NCI-H345 treated with DMSO at 0.1 percent for 48 hours (cell line): ENCODE measurements at regions not wholly inside any gene's neighbourhood (a gene's known extent, or its start where the extent isn't known, plus 50 kb on each side); places are given as distances from the start of the nearest gene placed in this dataset.
"Not testable (repeated sequence)": the region's sequence is repeated elsewhere in the genome, so short reads cannot be mapped to it uniquely, and the experiment has no call there.

ENCODE experiments used
- DNase-seq: peaks from one replicate; lab custom pipeline; 2025; ENCODE audit not compliant: unreplicated experiment; lab: John Stamatoyannopoulos, UW

DNA sequence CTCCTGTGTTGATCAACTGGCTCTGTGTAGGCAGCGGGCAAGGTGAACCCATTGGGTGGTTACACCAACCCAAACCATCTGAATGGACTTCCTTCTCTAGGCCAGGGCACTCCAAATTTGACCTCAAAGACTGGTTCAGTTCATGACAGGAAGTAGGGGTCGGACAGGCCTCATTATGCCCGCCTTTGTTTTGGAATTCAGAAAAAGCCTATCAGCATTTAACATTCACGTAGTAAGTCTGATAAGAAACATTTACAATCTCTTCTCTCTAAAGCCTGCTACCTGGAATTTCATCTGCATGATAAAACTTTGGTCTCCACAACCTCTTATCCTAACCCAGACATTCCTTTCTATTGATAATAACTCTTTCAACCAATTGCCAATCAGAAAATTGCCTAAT, 97.1 kb upstream of the ETV3 start:
- no peak for DNase-seq

DNA sequence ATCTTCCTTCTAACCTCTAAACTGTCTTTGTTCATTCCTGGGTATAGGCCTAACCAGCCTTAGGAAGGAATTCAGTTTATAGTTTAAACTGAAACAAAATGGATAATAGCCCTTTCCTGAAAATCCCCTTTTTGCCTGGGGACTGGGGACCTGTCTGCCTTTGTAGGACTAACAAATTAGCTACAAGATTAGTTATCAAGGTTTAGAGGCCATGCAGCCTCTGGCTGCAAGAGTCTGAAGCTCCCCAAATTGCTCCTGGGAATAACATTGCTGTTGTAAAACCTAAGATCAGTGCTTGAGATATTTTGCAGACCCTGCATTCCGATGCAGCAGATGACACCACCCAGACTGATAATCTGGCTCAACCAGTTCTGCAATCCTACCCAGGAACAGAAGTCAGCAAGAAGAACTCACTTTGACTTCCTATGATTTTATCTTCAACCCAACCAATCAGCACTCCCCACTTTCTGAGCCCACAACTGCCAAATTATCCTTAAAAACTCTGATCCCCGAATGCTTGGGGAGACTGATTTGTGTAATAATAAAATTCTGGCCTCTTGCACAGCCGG, 96.6 kb upstream of the ETV3 start:
- no peak for DNase-seq

DNA sequence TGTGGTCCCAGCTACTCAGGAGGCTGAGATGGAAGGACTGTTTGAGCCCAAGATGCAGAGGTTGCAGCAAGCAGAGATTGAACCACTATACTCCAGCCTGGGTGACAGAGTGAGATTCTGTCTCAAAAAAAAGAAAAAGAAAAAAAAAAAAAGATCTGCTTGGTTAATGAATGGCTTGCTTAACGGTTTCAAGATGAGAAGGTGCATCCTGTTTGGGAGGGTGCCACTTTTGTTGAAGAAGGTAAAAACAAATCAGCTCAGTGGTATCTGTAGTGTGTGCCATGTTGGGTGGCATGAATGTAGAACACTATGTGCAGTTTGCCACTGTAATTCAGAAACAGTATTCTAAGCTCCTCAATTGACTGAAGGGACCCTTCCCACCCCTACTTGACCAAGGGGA, 94.9 kb upstream of the ETV3 start:
- no peak for DNase-seq

DNA sequence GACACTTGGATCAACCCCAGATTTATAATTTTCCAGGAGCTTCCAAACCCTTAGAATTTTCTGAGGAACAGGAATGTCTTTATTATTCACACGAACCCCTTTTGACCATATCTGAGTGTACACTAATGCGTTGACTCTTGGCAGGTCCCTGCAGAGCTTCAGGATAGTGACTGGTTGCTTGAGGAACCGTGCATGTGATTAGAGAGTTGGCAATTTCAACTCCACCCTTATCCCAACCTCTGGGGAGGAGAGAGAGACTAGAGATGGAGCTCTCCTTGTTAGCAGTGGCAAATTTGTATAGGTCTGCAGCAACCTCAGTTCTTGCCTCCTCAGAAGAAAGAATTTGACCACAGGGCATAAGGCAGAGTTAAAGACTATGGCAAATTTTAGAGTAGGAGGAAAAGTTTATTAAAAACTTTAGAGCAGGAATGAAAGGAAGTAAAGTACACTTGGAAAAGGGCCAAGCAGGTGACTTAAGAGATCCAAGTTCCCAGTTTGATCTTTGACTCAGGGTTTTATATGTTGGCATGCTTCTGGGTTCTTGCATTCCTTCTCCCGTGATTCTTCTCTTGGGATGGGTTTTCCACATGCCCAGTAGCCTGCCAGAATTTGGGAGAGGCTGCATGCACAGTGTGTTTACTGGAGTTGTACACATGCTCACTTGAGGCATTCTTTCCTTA, 93.8 kb upstream of the ETV3 start:
- DNase-seq = no peak

DNA sequence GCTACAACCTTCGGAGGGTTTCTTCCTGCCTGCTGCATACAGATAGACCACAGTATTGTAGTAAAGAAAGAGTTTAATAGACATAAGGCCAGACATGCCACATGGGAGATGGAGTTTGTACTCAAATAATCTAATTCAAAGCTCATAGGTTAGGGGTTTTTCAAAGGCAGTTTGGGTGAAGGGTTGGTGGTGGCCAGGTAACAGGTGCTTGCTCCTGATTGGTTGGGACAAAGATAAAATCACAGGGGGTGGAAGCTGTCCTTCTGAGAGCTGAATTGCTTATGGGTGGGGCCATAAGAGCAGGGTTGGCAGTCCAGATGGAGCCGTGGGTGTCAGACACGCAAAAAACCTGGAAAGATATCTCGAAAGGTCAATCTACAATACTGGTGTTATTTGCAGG, 92.3 kb upstream of the ETV3 start:
- DNase-seq = no peak

DNA sequence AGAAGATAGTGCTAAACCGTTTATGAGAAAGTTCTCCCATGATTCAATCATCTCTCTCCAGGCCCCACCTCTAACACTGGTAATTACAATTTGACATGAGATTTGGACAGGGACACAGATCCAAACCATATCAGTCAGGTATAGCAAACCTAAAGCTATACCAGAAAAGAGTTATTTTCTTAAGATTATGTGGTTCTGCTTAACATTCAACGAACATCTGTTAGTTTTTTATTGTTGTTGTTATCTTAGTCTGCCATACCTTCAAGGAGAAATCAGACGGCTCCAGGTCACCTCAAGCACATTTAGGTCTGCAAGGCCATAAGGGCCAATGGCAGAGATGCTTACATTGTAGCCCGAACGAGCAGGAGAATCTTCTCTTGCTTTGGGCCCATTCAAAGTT, 89.5 kb upstream of the ETV3 start:
- DNase-seq = no peak

DNA sequence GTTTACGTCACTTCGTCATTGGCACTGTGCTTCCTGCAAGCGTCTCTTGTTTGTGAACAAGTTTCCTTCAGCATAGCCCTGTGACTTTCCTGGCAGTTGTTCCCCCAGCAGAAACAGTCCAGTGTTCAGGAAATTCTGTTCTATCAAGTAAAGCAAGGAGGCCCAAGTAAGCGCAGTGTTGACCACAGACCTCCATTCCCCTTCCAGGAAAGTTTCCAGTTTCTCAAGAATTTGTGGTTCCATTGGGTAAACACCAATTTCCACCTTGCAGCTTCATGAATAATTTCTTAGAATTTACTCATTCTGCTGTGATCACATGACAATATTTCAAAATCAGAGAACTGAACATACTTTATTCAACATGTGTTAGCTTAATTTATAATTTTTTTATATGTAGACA, 88.5 kb upstream of the ETV3 start:
- DNase-seq = no peak

DNA sequence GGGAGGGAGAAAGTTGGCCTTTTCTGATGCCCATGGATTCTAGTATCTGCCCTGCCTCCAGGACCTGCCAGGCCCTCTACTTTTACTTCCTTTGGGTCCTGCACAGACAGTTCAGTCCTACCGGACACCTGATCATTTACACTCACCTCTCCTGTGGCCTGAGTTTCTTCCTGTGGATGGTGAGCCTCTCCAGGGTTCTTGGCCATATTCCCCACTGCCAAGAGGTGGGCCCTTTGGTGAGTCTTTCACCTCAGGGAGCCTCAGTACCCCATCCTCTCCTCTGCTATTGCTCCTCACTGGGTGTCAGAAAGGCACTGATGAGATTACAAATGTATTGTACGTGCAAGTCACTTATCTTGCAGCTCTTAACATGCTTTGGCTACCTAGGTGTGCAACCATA, 81.4 kb upstream of the ETV3 start:
- no peak for DNase-seq

DNA sequence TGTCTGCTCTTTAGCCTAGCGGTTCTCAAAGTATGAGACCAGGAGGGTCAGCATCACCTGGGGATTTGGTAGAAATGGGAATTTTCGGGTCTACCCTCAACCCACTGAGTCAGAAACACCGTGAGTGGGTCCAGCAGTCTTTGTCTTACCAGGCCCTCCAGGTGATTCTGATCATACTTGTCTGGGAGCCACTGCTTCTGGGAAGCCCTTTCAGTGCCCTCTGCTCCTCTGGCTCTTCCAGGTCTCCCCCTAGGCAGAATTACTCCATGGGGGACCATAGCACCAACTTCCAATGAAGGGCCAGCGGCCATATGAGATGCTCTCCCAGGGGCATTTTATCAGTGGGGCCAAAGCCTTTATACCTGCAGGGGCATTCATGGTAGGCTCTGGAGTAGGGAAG, 81.0 kb upstream of the ETV3 start:
- DNase-seq = no peak

DNA sequence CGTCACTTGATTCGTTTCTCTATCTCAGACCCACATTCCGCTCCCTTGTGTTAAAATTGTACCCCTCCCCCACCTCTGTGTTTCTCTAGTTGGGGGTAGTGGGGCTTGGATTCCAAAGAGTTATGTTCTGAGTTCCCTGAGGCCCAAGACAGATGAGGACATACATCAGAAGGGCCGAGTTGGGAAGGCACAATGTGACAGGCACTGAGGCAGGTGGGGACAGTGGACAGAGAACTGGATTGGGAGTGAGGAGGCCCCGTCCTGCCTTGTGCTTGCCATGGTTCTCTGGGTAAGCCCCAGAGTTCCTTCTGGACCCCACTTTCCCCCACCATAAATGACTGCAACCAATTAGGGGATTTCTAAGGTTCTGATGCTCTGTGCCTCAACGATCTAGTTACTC, 80.5 kb upstream of the ETV3 start:
- DNase-seq = no peak

DNA sequence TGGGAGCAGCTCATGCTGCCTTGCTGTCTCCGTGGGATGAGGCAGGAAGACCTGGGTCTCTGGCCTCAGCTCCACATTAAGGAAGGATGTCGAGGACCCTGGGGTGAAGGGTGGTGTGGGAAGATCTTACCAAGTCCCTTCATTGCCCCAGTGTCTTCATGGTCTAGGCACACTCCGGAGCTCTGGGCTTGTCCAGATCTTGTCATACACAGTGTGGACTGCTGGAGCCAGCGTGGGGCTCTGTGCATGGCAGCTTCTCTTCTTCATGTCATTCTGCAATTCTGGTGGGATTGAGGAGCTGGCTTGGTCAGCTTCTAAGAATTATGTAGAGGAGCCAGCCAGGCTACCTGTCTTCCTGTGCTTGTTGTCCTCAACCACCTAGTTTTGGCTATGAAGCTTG, 79.3 kb upstream of the ETV3 start:
- no peak for DNase-seq

DNA sequence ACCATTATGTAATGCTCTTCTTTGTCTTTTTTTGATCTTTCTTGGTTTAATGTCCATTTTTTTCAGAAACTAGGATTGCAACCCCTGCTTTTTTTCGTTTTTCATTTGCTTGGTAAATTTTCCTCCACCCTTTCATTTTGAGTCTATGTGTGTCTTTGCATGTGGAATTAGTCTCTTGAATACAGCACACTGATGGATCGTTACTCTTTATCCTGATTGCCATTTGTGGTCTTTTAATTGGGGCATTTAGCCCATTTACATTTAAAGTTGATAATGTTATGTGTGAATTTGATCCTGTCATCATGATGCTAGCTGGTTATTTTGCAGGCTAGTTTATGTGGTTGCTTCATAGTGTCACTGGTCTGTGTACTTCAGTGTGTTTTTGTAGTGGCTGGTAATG, 75.6 kb upstream of the ETV3 start:
- no peak for DNase-seq

DNA sequence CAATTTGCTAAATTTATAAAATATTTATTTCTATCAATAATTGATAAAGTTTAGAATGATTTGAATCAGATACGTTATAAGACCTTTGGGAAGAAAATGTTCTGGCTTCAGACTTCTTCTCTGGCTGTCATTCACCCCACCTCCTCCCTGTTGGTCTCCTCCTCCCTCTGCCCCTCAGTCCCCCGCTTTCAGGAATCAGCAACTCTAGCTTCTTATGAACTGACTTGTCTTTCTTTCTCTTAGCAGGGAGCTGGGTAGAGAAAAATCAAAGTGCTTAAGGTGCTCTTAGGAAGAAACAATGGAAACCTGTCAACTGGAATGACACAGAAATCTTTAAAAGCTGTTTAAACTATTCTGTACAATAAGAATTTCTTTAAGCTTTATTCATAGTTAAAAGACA, 71.3 kb upstream of the ETV3 start:
- no peak for DNase-seq

DNA sequence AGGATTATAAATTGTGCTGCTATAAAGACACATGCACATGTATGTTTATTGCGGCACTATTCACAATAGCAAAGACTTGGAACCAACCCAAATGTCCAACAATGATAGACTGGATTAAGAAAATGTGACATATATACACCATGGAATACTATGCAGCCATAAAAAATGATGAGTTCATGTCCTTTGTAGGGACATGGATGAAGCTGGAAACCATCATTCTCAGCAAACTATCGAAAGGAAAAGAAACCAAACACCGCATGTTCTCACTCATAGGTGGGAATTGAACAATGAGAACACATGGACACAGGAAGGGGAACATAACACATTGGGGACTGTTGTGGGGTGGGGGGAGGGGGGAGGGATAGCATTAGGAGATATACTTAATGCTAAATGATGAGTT, 67.8 kb upstream of the ETV3 start:
- DNase-seq = not testable (repeated sequence)

DNA sequence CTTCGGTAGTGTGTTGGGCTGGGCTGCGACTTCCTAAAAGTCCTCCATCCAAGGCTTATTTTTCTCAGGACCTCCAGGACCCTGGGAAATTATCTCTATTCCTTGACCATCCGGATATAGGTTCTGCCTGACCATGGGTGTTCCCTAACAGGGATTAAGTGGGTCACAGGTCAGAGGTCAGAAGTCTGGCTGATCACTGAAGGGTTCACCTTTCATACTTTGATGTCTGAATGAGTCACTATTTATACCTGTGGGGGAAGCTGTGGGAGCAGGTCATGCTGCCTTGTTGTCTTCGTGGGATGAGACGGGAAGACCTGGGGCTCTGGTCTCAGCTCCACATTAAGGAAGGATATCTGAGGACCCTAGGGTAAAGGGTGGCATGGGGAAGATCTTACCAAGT, 65.0 kb upstream of the ETV3 start:
- no peak for DNase-seq

DNA sequence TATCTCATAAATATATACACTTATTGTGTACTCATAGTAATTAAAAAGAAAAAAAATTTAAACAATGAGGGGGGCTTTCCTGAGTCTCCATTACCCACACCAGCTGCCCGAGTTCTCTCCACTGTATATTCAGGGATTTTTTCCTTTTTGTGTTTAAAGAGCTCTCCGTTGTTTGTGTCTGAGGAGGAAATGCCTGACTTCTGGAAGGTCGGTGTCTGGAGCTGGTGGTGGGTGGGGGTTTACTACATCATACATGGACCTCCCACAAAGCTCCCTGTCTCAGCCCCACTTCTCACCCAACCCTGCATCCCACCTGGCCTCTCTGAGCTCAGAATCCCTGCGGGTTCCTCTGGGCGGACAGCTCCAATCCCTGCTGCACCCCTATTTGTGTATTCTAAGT, 64.1 kb upstream of the ETV3 start:
- no peak for DNase-seq

DNA sequence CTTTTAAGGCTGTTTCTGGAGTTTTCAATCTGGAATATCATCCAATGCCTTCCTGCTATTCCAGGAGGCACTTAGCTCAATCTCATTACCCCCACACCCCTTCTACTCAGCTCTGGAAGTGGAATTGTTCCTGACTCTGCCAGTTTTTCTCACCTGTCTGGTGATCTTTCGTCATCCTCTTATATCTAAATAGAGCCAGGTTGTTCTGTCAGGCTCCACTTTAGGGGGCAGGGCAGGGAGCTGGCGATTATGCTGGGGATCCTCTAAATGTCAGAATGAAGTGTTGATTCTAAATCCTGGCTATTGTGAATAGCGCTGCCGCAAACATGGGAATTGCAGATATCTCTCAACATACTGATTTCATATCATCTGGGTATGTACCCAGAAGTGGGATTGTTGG, 63.6 kb upstream of the ETV3 start:
- no peak for DNase-seq

DNA sequence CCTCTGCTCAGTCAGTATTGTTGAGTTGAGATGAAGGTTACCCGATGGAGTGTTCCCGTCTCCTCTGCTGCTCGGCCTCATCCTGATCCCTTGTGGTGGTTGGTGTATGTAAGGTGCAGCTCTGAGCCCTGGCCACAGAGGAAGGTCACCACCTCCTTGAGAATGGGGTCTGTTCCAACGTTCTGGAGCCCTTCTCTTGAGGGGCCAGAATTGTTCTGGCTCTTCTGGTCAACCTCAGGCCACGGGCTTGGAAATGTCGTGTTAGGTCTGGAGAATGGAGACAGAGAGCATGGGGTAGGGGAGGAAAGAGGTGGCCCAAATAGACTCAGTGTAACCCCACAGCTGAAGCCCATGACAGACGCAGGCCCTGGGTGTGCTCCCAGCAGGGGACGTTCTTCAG, 62.3 kb upstream of the ETV3 start:
- DNase-seq = no peak

DNA sequence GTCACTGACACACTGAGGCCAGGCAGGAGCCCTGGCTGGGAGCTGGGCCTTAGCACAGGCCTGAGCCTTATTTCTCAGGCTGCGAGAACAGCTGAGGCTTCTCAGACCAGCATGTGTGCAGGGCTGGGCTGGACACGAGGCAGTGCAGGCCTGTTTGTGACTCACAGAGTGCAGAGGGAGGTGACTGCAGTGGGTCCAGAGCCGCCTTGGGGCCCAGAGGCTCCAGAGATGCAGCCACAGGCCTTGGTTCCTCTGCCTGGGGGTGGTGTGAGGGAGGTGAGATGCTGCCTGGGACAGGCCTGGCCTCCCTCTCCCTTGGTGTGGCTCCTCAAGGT, 61.2 kb upstream of the ETV3 start:
- no peak for DNase-seq

DNA sequence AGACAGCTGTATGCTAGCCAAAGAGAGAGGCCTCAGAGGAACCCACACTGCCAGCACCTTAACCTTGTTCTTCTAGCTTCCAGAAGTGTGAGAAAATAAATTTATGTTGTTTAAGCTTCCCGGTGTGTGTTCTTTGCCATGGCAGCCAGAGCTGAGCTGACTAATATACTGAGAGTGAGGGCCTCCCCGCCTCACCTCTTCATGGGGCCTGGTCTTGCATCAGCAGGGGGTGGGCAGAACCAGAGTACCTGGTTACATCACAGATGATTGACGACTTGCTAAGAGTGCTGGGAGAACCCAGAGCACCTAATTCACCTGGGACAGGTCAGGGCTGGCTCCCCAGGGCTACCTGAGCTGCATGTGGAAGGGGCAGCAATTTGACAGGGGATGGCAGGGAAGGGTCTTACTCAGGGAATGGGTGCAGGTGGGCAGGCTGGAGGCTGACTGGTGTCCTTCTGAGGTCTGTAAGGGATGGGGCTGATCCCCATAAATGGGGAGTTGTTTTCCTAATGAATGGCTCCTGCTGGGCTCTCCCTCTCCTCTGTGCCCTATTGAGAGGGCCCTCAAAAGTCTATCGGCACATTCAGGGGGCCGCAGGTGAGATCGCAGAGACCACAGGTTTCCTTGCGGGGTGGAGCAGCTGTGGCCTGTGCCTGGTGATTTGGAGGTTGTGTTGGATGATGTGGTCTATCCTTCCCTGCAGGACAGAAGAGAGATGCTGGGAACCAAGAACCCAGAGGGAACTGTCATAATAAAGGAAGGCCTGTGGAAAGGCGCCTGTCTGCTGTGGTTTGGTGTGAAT, 60.6 kb upstream of the ETV3 start:
- no peak for DNase-seq

DNA sequence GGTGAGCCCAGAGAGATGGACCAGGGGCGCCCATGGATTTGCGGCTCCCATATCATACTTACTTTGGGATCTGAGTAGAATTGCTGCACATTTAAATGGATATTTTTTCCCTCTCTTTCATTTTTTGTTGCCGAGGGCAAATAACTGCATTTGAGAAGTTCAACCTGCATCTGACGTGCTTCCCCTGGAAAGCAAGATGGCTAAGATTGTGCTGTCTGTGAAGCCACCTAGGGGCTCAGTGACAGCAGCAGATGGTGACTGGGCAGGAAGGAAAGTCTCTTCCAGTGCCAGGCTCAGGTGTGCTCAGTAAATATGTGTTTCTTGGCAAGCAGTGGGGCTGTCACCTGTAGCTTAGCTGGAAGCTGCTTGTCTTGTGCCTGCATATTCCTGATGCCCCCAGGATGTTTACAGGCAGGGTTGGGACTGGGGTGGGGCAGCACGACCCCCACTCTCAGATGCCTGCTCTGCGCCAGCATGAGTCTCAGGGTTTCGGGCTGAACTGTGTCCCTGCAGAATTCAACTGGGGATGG, 59.8 kb upstream of the ETV3 start:
- DNase-seq = no peak

DNA sequence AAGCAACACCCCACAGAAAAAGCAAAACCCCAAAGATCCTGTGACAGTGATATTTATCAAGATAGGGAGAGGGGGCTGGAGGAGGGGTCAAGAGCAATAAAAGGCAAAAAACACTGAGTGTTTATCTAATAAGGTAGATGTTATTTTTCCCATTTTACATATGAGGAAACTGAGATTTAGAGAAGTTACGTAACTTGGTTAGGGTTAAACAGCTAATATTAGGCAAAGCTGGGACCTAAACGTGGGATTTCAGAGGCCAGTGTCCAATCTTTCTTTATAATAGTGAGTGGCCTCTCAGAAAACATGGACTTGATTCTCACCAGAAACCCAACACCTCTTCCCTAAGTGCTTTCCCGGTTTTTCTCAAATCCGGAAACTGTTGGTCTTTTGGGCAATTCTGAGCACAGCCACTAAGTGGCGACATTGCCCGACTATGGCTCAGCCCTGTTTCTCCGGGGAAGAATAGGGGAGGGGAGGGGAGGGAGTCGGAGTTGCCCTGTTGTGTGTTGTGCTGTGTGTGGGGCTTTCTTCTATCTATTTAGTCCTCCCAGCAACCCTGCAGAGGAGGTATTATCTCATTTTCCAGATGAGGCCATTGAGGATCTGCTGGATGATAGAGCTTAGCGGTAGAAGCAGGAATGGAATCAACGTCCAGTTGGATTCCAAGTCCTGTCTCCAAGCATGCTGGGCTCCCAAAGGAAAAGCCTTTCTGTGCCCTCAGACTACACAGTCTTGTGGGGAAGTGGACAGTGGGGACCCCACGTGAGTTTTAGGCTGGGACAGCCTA, 58.7 kb upstream of the ETV3 start:
- not testable (repeated sequence) for DNase-seq
